ENCODE measurements at regions not wholly inside any gene's neighbourhood (a gene's known extent, or its start where the extent isn't known, plus 50 kb on each side); places are given as distances from the start of the nearest gene placed in this dataset.

GRCh38 chr11:16613512-16614381, 124.7 kb upstream of the C11orf58 start:
- peak; percentile 87 for TF ChIP-seq CTCF (IDR thresholded peaks at IDR 0.05)

DNA sequence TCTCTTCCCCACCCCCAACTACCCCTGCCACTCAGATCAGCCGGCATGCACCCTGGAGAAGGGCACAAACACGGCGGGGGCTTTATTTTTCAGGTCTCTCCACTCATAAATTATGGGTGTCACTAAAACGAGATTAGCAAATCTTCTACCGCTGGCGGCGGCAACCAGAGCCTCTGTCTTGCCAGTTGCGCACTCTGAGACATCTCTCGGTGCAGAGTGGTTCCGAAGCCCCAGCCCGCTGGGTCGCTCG, 125.3 kb upstream of the C11orf58 start:
- TF ChIP-seq CTCF (IDR thresholded peaks at IDR 0.05): no peak

- no peak for TF ChIP-seq CTCF (IDR thresholded peaks at IDR 0.05)
Observed at GRCh38 chr11:16612566-16613261, 125.7 kb upstream of the C11orf58 start.

GRCh38 chr11:16611926-16612565, 126.4 kb upstream of the C11orf58 start:
- TF ChIP-seq CTCF (IDR thresholded peaks at IDR 0.05): no peak

DNA sequence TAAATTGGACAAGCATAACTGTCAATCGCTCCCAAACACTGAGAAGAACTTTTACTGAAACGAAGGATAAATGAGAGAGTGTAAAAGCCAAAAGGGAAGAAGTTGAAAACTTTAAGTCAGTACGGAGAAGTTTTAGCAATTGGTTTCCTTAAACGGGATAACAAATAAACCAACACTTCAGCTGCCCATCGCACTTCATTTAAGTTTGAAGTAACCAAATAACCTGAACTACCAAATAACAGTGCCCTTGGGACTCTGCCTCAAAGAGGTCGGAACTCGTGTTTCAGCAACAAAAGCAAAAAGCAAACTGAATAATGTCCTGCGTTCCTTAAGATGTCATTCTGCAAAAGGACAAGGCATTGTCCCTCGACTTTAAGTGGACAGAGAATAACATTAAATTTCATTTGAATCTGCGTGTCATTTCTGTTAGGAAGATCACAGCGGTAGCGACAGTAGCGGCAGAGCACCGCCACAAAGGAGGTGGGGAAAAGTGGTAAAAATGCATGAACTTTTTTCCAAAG, 127.0 kb upstream of the C11orf58 start:
- TF ChIP-seq CTCF (IDR thresholded peaks at IDR 0.05): no peak

DNA sequence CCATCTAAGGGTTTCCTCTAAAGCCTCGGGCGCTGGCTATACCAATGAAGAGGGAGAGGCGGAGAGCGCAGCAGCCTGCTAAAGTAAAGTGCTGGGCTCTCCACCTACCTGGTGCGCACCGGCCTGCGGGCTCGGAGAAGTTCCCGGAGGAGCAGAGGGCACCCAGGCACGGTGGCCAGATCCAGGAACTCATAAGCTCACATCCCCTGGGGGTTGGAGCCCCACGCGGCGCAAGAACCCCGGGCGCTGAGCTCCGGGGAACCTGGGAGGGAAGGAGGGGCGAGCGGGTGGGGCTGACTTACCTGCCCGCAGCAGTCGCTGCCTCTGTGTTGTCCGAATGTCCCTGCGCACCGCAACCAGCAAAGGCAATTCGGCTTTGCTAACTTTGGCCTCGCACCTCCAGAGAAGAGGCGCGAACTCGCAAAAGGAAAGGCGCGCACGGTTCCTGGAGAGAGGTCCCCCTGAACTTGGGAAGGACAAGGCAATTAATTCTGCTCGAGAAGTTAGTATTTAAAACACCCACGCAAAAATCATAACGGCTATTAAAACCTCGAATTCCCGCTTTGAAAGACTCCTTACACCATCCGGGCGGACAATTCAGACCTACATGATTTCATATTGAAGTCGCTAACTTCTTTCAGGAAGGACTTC, 127.6 kb upstream of the C11orf58 start:
- no peak for TF ChIP-seq CTCF (IDR thresholded peaks at IDR 0.05)

- TF ChIP-seq CTCF (IDR thresholded peaks at IDR 0.05): no peak
Observed at GRCh38 chr11:16610213-16610737, 128.2 kb upstream of the C11orf58 start.

Data from LNCAP (cell line).